ENCODE measurements at regions not wholly inside any gene's neighbourhood (a gene's known extent, or its start where the extent isn't known, plus 50 kb on each side); places are given as distances from the start of the nearest gene placed in this dataset.

DNA sequence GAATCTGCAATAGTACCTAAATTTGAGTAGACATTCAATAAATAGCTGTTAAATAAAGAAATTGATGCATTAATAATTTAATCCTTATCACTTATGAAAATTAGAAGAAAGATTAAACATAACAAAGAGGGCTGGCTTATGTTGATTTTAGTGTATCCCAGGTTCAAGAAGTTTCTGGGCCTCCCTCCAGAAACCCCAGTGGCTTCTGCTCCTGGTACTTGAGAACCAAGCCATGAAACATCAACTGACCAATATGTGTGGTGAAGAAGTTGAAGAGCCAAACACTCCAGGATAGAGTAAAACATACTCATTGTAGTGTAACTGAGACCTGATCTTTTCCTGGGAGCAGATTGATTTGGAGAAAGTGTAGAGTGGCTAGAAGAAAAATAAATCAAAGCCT is 1465.7 kb upstream of the PIK3C3 start:
- TF ChIP-seq, protein P1, sequence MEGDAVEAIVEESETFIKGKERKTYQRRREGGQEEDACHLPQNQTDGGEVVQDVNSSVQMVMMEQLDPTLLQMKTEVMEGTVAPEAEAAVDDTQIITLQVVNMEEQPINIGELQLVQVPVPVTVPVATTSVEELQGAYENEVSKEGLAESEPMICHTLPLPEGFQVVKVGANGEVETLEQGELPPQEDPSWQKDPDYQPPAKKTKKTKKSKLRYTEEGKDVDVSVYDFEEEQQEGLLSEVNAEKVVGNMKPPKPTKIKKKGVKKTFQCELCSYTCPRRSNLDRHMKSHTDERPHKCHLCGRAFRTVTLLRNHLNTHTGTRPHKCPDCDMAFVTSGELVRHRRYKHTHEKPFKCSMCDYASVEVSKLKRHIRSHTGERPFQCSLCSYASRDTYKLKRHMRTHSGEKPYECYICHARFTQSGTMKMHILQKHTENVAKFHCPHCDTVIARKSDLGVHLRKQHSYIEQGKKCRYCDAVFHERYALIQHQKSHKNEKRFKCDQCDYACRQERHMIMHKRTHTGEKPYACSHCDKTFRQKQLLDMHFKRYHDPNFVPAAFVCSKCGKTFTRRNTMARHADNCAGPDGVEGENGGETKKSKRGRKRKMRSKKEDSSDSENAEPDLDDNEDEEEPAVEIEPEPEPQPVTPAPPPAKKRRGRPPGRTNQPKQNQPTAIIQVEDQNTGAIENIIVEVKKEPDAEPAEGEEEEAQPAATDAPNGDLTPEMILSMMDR (IDR thresholded peaks at IDR 0.05; ENCODE audit: low read depth, low read length, missing input control) = no peak
- TF ChIP-seq JUND (IDR thresholded peaks at IDR 0.05) (no peak), EGR1 (IDR thresholded peaks at IDR 0.05; ENCODE audit: low read depth in 2 of 2) (no peak), GABPA (IDR thresholded peaks at IDR 0.05 in 1 of 2, conservative IDR thresholded peaks at IDR 0.05 in 1 of 2) (no peak), SP1 (IDR thresholded peaks at IDR 0.05) (no peak), NR2F2 (IDR thresholded peaks at IDR 0.05) (no peak), RXRA (IDR thresholded peaks at IDR 0.05) (no peak), YY1 (IDR thresholded peaks at IDR 0.05) (no peak)
- TF ChIP-seq, protein P2, sequence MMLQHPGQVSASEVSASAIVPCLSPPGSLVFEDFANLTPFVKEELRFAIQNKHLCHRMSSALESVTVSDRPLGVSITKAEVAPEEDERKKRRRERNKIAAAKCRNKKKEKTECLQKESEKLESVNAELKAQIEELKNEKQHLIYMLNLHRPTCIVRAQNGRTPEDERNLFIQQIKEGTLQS (IDR thresholded peaks at IDR 0.05) = no peak
- TF ChIP-seq, protein P3, sequence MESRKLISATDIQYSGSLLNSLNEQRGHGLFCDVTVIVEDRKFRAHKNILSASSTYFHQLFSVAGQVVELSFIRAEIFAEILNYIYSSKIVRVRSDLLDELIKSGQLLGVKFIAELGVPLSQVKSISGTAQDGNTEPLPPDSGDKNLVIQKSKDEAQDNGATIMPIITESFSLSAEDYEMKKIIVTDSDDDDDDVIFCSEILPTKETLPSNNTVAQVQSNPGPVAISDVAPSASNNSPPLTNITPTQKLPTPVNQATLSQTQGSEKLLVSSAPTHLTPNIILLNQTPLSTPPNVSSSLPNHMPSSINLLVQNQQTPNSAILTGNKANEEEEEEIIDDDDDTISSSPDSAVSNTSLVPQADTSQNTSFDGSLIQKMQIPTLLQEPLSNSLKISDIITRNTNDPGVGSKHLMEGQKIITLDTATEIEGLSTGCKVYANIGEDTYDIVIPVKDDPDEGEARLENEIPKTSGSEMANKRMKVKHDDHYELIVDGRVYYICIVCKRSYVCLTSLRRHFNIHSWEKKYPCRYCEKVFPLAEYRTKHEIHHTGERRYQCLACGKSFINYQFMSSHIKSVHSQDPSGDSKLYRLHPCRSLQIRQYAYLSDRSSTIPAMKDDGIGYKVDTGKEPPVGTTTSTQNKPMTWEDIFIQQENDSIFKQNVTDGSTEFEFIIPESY (IDR thresholded peaks at IDR 0.05) = no peak
- TF ChIP-seq, protein P4, sequence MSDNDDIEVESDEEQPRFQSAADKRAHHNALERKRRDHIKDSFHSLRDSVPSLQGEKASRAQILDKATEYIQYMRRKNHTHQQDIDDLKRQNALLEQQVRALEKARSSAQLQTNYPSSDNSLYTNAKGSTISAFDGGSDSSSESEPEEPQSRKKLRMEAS (IDR thresholded peaks at IDR 0.05) = no peak
- TF ChIP-seq, protein P5, sequence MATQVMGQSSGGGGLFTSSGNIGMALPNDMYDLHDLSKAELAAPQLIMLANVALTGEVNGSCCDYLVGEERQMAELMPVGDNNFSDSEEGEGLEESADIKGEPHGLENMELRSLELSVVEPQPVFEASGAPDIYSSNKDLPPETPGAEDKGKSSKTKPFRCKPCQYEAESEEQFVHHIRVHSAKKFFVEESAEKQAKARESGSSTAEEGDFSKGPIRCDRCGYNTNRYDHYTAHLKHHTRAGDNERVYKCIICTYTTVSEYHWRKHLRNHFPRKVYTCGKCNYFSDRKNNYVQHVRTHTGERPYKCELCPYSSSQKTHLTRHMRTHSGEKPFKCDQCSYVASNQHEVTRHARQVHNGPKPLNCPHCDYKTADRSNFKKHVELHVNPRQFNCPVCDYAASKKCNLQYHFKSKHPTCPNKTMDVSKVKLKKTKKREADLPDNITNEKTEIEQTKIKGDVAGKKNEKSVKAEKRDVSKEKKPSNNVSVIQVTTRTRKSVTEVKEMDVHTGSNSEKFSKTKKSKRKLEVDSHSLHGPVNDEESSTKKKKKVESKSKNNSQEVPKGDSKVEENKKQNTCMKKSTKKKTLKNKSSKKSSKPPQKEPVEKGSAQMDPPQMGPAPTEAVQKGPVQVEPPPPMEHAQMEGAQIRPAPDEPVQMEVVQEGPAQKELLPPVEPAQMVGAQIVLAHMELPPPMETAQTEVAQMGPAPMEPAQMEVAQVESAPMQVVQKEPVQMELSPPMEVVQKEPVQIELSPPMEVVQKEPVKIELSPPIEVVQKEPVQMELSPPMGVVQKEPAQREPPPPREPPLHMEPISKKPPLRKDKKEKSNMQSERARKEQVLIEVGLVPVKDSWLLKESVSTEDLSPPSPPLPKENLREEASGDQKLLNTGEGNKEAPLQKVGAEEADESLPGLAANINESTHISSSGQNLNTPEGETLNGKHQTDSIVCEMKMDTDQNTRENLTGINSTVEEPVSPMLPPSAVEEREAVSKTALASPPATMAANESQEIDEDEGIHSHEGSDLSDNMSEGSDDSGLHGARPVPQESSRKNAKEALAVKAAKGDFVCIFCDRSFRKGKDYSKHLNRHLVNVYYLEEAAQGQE (IDR thresholded peaks at IDR 0.05) = no peak

Data from liver (tissue), 3 donors.